ENCODE measurements at regions not wholly inside any gene's neighbourhood (a gene's known extent, or its start where the extent isn't known, plus 50 kb on each side); places are given as distances from the start of the nearest gene placed in this dataset.

DNA sequence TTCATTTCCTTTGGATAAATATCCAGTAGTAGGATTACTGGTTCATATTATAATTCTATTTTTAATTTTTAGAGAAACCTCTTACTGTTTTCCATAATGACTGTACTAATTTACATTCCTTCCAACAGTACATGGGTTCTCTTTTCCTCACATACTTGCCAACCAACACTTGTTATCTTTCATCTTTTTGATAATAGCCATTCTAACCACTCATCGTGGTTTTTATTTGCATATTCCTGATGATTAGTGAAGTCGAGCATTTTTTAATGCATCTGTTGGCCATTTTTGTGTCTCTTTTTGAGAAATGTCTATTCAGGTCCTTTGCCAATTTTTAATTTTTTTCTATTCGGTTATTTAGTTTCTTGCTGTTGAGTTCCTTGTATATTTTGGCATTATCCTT, 457.7 kb upstream of the PDE3A start:
- TF ChIP-seq, protein P1, sequence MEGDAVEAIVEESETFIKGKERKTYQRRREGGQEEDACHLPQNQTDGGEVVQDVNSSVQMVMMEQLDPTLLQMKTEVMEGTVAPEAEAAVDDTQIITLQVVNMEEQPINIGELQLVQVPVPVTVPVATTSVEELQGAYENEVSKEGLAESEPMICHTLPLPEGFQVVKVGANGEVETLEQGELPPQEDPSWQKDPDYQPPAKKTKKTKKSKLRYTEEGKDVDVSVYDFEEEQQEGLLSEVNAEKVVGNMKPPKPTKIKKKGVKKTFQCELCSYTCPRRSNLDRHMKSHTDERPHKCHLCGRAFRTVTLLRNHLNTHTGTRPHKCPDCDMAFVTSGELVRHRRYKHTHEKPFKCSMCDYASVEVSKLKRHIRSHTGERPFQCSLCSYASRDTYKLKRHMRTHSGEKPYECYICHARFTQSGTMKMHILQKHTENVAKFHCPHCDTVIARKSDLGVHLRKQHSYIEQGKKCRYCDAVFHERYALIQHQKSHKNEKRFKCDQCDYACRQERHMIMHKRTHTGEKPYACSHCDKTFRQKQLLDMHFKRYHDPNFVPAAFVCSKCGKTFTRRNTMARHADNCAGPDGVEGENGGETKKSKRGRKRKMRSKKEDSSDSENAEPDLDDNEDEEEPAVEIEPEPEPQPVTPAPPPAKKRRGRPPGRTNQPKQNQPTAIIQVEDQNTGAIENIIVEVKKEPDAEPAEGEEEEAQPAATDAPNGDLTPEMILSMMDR (conservative IDR thresholded peaks at IDR 0.05; ENCODE audit: low read length): no peak
- no peak for TF ChIP-seq EZH2phosphoT487 (IDR thresholded peaks at IDR 0.05; ENCODE audit: borderline replicate concordance, low read depth, low read length)
